IMR-90 (cell line): ENCODE measurements at regions not wholly inside any gene's neighbourhood (a gene's known extent, or its start where the extent isn't known, plus 50 kb on each side); places are given as distances from the start of the nearest gene placed in this dataset.

Source experiments
- CEBPB ChIP-seq: IDR thresholded peaks from 2 replicates; pipeline ENCODE4 v1.6.1; 2012; ENCODE audit warnings: low read depth, low read length, improper control_type of control experiment
- MAFK ChIP-seq: IDR thresholded peaks from 2 replicates; pipeline ENCODE4 v1.6.1; 2012; ENCODE audit warnings: low read depth, low read length, improper control_type of control experiment
- MXI1 ChIP-seq: IDR thresholded peaks from 2 replicates; pipeline ENCODE4 v1.6.1; 2012; ENCODE audit warnings: low read depth, mild to moderate bottlenecking, low read length, moderate library complexity, borderline replicate concordance
- POLR2A ChIP-seq: IDR thresholded peaks from 2 replicates; pipeline ENCODE4 v1.6.1; 2012; ENCODE audit warnings: mild to moderate bottlenecking, low read depth, low read length
- RAD21 ChIP-seq: IDR thresholded peaks from 2 replicates; pipeline ENCODE4 v1.6.1; 2012; ENCODE audit warnings: low read length, improper control_type of control experiment
- RCOR1 ChIP-seq: IDR thresholded peaks from 2 replicates; pipeline ENCODE4 v1.6.1; 2012; ENCODE audit warnings: mild to moderate bottlenecking, low read length, improper control_type of control experiment; ENCODE audit not compliant: insufficient replicate concordance
- SMC3 ChIP-seq: fragments of 150-350 bp; IDR thresholded peaks from 2 replicates; pipeline ENCODE4 v1.6.1; 2016; ENCODE audit warnings: low read depth, mild to moderate bottlenecking, antibody characterized with exemption, low read length, moderate library complexity
- USF2 ChIP-seq: fragments of 150-350 bp; IDR thresholded peaks from 2 replicates; pipeline ENCODE4 v1.6.1; 2017; ENCODE audit warnings: mild to moderate bottlenecking, antibody characterized with exemption, low read length, low read depth
- TF ChIP-seq, protein P1 (sequence below): conservative IDR thresholded peaks from 2 replicates; pipeline ENCODE4 v1.5.1; 2012; ENCODE audit warnings: mild to moderate bottlenecking, low read depth, low read length, improper control_type of control experiment
- TF ChIP-seq, protein P2 (sequence below): fragments of 150-350 bp; IDR thresholded peaks from 2 replicates; pipeline ENCODE4 v1.6.1; 2016; ENCODE audit warnings: low read depth, mild to moderate bottlenecking, low read length, moderate library complexity, borderline replicate concordance

DNA sequence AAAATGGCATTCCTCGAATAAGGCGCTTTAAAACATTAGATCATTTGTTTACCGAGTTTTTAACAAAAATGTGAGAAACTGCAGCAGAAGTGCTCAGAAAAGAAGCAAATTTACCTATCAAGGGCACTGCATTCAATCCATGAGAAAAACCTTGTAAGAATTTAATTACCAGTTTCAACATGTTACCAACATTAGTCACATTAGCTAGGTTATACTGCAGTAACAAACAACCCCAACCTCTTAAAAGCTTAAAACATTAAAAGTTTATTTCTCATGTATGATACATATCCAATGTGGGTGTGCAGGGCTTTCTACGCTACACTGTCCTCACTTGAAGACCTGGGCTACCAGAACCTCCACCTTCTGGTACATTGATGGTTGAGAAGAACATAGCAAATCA, 68.1 kb upstream of the CCBE1 start:
- TF ChIP-seq, protein P1, sequence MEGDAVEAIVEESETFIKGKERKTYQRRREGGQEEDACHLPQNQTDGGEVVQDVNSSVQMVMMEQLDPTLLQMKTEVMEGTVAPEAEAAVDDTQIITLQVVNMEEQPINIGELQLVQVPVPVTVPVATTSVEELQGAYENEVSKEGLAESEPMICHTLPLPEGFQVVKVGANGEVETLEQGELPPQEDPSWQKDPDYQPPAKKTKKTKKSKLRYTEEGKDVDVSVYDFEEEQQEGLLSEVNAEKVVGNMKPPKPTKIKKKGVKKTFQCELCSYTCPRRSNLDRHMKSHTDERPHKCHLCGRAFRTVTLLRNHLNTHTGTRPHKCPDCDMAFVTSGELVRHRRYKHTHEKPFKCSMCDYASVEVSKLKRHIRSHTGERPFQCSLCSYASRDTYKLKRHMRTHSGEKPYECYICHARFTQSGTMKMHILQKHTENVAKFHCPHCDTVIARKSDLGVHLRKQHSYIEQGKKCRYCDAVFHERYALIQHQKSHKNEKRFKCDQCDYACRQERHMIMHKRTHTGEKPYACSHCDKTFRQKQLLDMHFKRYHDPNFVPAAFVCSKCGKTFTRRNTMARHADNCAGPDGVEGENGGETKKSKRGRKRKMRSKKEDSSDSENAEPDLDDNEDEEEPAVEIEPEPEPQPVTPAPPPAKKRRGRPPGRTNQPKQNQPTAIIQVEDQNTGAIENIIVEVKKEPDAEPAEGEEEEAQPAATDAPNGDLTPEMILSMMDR = no peak
- TF ChIP-seq RAD21 (no peak), MXI1 (no peak), POLR2A (no peak), CEBPB (no peak), SMC3 (no peak), RCOR1 (no peak), USF2 (no peak), MAFK (no peak)
- TF ChIP-seq, protein P2, sequence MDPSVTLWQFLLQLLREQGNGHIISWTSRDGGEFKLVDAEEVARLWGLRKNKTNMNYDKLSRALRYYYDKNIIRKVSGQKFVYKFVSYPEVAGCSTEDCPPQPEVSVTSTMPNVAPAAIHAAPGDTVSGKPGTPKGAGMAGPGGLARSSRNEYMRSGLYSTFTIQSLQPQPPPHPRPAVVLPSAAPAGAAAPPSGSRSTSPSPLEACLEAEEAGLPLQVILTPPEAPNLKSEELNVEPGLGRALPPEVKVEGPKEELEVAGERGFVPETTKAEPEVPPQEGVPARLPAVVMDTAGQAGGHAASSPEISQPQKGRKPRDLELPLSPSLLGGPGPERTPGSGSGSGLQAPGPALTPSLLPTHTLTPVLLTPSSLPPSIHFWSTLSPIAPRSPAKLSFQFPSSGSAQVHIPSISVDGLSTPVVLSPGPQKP = no peak
